Panc1 (cell line): ENCODE measurements at regions not wholly inside any gene's neighbourhood (a gene's known extent, or its start where the extent isn't known, plus 50 kb on each side); places are given as distances from the start of the nearest gene placed in this dataset.

ENCODE experiments used
- POLR2AphosphoS5 ChIP-seq: IDR thresholded peaks from 2 replicates; pipeline ENCODE4 v1.6.1; 2012; ENCODE audit warnings: mild to moderate bottlenecking, low read depth, low read length, moderate library complexity
- REST ChIP-seq, 2 experiments: IDR thresholded peaks; 2 replicates each; pipeline ENCODE4 v1.6.1; 2011 to 2012; ENCODE audit warnings: low read depth in 2 of 2, control low read depth in 1 of 2, low read length in 1 of 2, mild to moderate bottlenecking in 1 of 2, moderate library complexity in 1 of 2; ENCODE audit not compliant: insufficient read depth in 1 of 2

GRCh38 chr3:168476360-168476980 lies 380.7 kb upstream of the GOLIM4 start:
- no peak for TF ChIP-seq REST (IDR thresholded peaks at IDR 0.05; ENCODE audit: insufficient read depth in 1 of 2, low read depth in 2 of 2, low read length in 1 of 2)
- TF ChIP-seq POLR2AphosphoS5 = no peak
